Stomach (tissue), 4 donors: ENCODE measurements at regions not wholly inside any gene's neighbourhood (a gene's known extent, or its start where the extent isn't known, plus 50 kb on each side); places are given as distances from the start of the nearest gene placed in this dataset.

Experiments
- EP300 ChIP-seq: sonication (generic); formaldehyde crosslinking; IDR thresholded peaks from one replicate; pipeline ENCODE4 v1.6.1; 2017; ENCODE audit warnings: antibody characterized with exemption
- POLR2A ChIP-seq, 4 donors: fragments of 450-650 bp; IDR thresholded peaks; one replicate each; pipeline ENCODE4 v1.6.1; 2016; ENCODE audit warnings: antibody characterized with exemption in 4 of 4, control low read depth in 2 of 4, mild to moderate bottlenecking in 1 of 4, moderate library complexity in 1 of 4
- TF ChIP-seq, protein P1 (sequence below), 7 experiments: fragments of 450-650 bp in 4 of 7; fragments of 200-600 bp in 3 of 7; sonication (generic) in 3 of 7; IDR thresholded peaks; one replicate each; pipeline ENCODE4 v1.5.1; 2016 to 2019; ENCODE audit warnings: antibody characterized with exemption in 7 of 7, control low read depth in 2 of 7, mild to moderate bottlenecking in 1 of 7

- TF ChIP-seq, protein P1, sequence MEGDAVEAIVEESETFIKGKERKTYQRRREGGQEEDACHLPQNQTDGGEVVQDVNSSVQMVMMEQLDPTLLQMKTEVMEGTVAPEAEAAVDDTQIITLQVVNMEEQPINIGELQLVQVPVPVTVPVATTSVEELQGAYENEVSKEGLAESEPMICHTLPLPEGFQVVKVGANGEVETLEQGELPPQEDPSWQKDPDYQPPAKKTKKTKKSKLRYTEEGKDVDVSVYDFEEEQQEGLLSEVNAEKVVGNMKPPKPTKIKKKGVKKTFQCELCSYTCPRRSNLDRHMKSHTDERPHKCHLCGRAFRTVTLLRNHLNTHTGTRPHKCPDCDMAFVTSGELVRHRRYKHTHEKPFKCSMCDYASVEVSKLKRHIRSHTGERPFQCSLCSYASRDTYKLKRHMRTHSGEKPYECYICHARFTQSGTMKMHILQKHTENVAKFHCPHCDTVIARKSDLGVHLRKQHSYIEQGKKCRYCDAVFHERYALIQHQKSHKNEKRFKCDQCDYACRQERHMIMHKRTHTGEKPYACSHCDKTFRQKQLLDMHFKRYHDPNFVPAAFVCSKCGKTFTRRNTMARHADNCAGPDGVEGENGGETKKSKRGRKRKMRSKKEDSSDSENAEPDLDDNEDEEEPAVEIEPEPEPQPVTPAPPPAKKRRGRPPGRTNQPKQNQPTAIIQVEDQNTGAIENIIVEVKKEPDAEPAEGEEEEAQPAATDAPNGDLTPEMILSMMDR (IDR thresholded peaks at IDR 0.05) = no peak
- TF ChIP-seq POLR2A (IDR thresholded peaks at IDR 0.05) (no peak), EP300 (no peak)
These were observed 100.3 kb upstream of the CHODL start for GRCh38 chr21:18144339-18144738.
